ENCODE measurements at regions not wholly inside any gene's neighbourhood (a gene's known extent, or its start where the extent isn't known, plus 50 kb on each side); places are given as distances from the start of the nearest gene placed in this dataset.

GRCh38 chr4:166274136-166274761, 401.2 kb downstream of the TLL1 start:
- DNase-seq: no peak

DNA sequence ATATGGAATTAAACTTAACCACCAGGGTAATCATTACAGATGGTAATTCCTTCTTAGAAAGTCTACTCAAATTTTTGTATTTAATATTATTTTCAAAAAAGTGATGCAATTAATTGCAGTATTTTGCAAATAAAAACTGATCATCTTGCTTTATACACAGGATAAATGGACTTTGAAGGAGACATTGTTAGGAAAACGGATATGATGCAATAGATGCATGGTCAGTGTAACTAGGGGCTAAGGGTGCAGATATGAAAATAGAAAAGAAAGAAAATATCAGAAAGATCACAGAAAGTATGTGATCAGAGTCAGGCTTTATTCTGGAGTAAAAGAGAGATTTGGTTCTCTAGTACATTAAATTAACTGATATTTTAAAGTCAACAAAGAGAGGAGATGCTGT, 401.7 kb downstream of the TLL1 start:
- no peak for DNase-seq

DNA sequence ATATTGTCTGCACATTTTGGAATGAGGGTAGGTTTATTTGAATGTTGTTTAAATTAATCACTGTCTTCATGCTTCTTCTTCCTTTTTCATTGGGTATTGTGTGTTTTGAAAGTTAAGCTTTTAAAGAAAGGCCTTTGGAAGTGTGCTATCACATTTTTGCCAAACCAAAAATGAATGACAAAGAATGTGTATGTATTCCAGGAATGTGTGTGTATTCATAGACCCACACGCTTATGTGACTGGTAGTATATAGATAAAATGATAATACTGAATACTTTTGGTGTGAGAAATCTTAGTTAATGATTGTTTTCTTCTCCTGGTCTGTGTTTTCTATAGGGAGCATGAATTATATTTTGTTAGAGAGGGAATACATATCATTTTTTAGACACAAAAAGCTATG, 404.4 kb downstream of the TLL1 start:
- DNase-seq: no peak

GRCh38 chr4:166277853-166278252, 404.8 kb downstream of the TLL1 start:
- DNase-seq: no peak

DNA sequence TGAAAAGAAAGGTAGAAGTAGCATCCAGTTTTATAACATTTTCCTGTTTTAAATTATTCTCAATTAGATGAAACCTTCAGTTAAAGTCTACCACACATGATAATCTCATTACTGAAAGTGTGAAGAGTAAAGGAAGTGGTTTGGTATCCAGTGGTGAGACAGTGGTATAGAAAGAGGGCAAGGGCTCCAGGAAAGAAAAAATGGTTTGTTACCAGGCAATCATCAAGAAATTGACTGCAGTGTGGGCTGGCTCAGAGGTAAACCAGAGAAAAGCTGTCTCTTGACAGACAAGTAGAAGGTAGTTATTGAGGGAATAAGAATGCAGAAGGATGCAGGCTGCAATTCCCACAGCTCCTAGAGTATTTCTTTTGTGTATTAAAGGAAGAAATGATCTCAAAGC, 406.2 kb downstream of the TLL1 start:
- no peak for DNase-seq

DNA sequence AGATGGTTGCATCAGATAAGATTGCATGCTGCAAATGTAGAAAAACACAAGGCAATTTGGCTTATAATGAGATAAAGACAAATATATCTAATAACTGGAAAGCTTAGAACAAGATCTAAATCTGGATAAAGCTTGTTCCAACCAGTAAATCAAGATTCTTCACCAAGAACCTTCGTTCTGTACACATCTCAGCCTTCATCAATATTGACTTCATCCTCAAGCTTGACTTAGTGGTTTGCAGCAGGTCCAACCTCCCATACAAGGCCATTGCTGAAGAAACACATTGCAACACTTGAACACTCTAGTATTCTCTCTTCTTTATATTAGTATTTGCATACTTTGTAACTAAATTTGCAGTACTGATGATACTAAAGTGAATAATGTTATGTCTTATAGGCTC, 407.6 kb downstream of the TLL1 start:
- DNase-seq: no peak

GRCh38 chr4:166282081-166282770, 409.2 kb downstream of the TLL1 start:
- DNase-seq: no peak

DNA sequence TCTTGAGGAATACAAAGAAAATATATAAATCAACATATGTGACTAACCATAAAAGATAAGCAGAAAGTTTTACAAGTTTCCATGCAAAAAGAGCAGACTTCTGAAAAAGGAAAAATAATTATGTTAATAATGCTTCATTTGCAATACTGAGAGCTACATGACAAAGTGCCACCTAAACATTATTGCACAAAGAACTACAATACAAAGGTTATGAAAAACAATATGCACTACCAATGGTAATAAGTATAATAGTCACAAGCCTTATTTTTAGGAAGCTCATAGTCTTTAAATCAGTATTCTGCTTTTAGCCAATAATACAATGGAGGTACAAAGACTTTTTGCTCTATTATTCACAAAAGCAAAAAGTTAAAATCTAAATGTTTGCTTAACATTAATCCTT, 411.2 kb downstream of the TLL1 start:
- DNase-seq: no peak

- DNase-seq: no peak
Measured at GRCh38 chr4:166290426-166290825, 417.4 kb downstream of the TLL1 start.

- DNase-seq: no peak
Measured at GRCh38 chr4:166293556-166293955, 420.5 kb downstream of the TLL1 start.

DNA sequence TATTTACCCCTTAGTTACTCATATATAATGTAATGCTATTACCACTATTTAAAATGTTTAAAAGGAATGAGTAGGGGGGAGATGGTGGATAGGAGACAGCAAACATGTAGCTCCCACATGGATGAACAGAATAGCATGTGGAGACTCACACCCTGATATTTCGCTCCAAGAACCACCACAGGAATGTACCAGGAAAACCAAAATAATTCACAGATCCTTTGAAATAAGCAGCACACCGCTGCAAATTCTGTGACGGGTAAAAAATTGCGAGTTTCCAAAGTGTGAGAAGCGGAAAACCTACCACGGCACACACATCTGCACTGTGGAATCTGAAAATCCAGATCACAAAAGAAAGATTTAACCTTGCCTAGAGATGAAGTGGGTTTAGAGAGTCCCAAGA, 428.2 kb downstream of the TLL1 start:
- DNase-seq: no peak

DNA sequence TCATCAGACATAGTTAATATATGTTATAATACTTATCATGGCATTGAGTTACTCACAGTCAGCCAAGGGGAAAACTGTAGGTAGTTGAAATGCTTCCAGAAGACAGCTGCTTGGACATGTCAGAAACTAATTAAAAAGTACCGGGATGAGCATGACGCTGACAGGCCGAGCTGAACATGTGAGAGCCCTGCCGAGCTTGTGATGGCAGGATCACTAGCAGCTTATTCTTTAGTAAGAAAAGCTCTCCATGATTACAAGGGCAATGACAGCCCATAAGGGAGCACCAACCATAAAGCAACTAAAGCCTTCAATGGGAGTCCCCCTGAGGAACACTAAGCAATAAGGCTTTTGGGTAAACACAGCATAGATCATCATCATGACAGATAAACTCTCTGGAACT, 435.6 kb downstream of the TLL1 start:
- DNase-seq: no peak

- DNase-seq: no peak
Measured at GRCh38 chr4:166309286-166309685, 436.2 kb downstream of the TLL1 start.

DNA sequence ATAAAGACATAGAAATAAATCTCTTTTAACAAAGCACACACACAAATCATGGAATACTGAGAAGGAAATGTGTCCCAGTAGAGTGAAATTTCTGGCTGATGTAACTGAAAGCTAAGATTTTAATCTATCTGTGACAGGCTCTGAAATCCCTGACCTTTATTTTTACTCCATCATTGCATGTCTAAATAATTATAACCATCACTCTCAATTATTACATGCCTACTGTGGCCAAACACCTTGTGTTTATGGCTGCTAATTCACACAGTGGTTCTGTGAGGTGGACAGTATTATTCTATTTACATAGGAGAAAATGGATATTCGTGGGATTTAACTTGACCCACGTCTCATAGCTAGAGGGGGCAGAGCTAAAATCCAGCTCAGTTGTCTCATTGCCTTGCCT, 438.1 kb downstream of the TLL1 start:
- DNase-seq: no peak

DNA sequence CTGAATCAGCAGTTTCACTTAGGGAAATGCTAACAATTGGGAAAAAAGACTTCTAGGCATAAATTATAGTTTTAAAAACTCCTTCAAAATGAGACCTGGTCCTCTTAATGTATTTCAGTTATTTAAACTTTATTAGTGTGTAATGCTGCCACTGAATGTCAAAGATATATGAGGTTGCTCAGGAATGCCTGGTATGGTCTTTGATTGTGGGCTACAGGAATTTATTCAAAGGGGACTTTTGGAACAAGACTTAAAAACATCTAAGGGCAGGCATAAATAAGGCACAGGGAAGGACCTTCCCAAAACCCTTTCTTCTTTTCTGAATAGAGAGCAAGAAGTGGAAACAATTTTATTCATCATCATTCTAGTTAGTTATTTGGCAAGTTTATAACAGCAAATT, 439.1 kb downstream of the TLL1 start:
- DNase-seq: no peak

- no peak for DNase-seq
Measured at GRCh38 chr4:166314902-166315301, 441.9 kb downstream of the TLL1 start.

DNA sequence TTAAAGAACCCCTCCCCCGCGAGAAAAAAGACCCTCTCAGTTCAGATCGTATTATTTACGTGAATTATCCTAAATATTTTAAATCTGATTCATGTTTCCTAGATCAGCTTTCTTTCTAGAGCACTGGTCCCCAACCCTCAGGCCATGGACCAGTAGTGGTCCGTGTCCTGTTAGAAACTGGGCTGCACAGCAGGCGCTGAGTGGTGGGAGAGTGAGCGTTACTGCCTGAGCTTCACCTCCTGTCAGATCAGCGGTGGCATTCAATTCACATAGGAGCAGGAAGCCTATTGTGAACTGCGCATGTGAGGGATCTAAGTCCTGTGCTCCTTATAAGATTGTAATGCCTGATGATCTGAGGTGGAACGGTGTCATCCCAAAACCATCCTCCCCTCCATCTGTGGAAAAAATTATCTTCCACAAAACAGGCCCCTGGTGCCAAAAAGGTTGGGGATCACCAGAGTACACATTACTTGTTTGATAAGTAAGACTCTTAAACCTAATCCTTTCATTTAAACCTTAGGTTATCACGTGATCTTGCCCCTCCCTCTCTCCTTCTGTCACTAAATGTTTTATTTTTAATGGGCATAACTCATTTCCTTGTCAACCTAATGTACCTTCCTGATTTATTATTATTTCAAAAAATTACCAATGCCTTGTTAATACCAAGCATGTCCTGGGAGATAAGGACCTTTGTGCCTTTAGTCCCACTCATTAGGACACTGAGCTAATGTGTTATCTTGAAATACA, 442.9 kb downstream of the TLL1 start:
- DNase-seq: no peak

DNA sequence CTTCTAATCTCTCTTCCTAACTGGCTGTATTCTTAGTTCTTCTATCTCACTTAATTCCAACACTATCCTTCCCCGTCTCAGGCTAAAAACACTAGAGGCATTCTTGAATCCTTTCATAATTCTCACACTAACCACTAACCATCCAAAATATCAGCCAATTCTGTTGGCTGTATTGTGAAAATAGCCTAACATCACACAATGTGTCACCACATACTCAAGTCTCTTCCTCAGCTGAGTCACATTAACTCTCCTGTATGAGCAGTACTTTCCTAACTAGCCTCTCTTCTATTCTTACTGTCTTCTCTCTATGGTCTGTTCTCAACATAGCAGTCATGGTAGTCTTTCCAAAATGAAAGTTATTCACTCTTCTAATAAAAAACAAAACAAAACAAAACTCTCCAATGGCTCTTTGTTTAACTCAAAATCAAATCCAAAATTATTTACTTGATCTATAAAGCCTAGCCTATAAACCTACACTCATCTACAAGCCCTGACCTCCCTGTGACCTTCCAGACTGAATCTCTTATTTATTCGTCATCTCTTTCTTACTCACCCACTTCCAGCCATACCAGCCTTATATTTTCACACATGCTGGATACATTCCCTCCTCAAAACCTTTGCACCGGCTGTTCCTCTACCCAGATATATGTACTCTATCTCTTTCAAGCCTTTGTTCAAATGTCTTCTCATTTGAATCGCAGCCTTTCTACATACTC, 445.9 kb downstream of the TLL1 start:
- DNase-seq: no peak

GRCh38 chr4:166323250-166323649, 450.2 kb downstream of the TLL1 start:
- no peak for DNase-seq

- DNase-seq: peak in 2 of 4 experiments; percentile 0 to 2
Measured at GRCh38 chr4:166324321-166324720, 451.3 kb downstream of the TLL1 start.

GRCh38 chr4:166335256-166335938, 462.4 kb downstream of the TLL1 start:
- DNase-seq: no peak

DNA sequence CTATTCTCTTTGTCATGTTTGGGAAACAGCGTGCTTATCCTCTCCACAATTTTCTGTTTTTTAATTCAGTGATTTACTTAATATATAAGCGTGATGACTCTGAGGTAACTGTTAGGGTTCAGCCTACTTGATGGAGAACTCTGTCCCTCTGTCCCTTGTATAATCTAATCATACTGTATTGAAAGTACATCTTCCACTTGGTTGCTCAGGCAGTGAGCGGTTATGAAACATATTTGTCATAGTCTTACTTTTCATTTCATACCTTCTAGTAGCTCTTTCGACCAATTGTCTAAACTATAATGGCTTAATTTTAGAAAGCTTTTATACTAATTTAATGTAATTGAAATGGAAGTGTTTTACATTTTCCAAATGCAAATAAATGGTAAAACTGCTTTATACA, 469.0 kb downstream of the TLL1 start:
- no peak for DNase-seq

DNA sequence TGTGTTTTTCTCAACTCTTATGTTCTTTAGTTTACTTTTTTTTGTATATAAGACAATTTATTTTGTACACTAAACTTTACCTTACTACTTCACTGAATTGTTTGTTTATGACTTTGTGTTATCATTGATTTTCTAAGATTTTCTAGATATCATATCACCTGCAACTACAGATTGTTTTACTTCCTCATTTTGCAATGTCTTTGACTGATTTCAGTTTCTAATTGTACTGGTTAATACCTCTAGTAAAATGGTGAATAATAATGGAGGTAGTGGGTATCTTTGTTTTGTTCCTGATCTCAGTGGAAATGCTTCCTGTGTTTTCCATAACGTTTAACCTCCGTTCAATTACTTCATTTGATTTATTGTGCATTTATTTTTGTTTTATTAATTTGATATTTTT, 490.2 kb downstream of the TLL1 start:
- no peak for DNase-seq

All from suppressor macrophage (primary cell).